Pulmonary artery endothelial cell (primary cell): ENCODE measurements at regions not wholly inside any gene's neighbourhood (a gene's known extent, or its start where the extent isn't known, plus 50 kb on each side); places are given as distances from the start of the nearest gene placed in this dataset.

Experiments used
- DNase-seq: peaks from one replicate; pipeline ENCODE4 v3.0.0-alpha.2; 2011; ENCODE audit warnings: low read depth, low spot score

DNA sequence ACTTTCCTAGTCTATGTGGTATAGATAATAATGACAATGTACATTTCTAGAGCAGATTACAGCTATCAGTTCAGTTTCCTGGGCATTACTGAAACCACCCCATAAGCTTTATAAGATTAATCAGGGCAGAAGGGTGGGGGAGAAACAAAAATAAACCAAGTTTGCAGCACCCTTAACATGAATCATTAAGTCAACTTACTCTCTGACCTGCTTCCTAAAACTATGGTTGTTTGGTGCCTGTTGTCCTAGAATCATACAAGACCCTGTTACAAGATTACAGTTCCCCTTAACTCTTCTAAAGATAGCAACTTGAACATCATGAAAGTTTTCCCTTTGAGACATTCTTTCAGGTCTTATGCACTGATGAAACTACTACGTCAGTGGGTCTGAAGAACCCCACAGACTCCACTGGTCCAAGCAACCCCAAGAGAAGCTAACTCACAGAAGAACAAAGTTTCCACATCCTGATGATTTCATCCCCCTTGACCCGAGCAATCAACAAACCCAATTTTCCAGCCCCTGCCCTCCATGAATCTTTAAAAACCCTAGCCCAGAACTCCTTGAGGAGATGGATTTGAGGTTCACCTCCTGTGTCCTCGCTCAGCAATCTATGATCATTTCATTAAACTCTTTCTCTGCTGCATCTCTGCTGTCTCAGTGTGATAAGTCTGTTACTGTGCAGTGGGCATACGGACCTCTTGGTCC lies 336.5 kb downstream of the FOXO1 start:
- DNase-seq, result no peak

DNA sequence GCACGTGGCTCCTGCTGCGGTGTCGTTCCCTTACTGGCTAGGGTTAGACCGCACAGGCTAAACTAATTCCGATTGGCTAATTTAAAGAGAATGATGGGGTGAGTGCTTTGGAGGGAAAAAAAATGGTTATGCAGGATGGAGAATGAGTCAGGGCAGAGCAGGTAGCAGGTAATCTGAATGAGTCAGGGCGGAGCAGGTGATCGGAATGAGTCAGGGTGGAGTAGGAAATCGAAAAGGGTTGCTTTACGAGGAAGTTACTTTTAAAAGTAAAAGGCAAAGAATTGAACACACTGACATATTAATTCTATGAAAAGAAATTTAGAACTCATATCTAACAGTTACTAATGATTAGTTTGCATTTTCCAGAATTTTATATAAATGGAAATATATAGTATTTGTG lies 335.5 kb downstream of the FOXO1 start:
- DNase-seq, result no peak

DNA sequence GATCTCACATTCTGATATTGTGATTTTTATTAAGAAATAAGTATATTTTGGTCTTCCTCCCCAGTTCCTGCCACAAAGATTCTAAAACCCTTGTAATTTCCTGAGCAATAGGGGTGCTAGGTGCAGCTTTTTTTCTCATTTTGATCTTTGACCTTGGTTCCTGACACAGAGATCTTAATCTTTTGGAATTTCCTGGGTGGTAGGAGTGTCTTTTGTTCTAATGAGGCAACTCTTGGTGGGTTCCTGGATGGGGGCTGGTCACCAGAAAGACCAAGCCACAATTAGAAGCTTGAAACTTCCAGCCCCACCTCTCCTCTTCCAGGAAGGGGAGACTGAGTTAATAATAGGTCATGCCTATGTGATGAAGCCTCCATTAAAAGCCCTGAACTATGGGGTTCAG lies 334.6 kb downstream of the FOXO1 start:
- DNase-seq, result no peak

DNA sequence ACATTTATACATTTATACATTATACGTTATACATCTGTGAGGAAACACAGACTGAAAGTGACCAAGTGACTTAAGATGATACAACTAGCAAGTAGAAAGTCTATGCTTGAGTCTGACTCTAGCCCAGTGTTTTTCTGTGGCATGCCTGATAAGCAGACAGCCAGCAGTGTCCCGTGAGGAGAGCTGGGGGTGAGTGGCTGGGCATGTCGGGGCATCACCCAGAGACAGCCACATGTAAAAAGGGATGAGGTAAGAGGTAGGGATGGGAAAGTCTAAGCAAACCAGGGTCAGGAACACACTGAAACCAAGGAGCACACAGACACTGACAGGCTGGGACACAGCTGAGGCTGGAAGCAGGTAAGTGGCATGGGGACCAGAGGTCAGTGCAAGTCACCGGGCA lies 333.2 kb downstream of the FOXO1 start:
- no peak for DNase-seq

DNA sequence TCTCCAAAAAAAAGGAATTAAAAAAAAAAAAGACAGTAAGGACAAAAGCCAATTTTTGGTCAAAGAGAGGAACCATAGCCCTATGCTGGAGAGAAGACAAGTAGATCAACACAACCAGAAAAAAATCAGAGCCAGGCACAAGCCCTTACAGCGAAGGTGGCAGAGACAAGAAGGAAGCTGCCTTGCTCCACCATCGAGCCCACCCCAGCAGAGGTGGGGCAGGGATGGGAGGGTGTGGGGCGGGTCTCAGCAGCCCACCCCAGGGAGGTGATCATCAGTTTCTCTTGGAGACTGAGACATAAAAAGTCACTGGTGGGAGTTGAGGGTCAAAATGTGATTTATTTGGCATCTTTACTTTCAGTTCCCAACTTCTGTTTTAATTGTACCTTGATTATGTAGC lies 332.4 kb downstream of the FOXO1 start:
- DNase-seq, result no peak

DNA sequence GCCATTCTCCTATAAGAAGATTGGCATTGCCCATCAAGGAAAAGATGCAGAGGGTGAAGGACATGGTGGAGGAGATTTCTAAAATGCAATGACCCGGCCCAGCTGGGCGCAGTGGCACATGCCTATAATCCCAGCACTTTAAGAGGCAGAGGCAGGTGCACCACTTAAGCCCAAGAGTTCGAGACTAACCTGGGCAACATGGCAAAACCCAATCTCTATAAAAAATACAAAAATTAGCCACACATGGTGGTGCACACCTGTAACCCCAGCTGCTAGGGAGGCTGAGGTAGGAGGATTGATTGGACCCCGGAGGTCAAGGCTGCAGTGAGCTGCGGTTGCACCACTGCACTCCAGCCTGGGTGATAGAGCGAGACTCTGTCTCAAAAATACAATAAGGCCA lies 331.8 kb downstream of the FOXO1 start:
- DNase-seq, result no peak

DNA sequence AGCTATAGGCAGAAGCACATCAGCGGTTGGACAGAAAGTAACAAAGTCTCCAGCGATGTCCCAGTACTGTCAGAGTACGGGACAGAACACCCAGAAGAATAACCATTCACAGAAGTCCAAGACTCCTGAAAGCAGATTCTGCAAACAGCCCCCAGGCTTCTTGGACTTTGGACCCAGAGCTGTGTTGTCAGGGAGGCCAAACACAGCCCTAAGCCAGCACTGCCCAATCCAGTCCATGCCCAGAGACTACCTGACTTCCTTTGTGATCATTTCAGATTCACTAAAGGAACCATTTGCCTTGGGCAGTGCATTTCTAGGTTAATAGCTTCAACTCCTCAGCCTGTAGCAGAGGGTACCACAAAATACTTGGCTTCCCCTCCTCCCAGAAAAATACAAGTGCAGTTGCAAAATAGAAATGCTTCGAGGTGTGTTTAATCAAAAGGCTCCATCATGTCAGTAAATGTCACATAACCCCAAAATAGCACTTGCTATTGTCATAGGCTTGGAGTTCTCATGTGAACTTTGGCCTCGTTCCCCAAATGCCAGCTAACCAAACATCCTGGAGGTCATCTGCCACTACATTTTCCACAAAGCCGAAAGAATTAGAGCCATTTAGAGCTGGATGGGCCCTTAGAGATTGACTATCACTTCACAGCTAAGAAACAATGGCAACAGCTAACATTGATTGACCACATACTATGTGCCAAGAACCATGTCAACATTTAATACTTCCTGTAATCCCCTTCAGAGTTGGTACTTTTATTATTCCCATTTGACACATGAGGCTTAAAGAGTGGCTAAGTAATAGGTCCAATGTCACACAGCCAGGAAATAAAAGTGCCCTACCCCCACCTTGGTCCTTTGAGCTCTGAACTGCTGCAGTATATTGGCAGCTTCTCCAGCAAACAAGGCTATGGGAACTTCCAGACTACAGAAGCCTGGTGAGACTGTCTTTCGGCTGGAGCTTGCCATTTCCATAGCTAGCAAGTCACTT lies 329.9 kb downstream of the FOXO1 start:
- no peak for DNase-seq

DNA sequence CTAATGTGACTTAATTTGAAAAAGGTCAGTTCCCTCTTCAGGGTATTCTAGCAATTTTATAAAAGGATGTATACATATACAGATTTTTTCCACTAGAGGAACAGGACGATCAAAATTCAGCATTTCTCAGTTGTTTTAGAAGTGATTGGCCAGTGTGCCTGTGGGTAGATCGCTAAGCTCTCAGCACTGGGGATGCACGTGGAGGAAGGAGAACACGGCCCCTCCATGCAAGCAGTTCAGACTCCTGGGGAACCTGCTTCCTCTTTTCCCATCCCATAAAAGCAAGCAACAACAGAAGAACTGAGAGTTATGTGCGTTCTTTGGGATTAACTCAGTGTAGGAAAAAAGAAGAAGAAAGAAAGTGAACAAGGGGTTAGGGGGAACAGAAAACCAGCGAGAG lies 328.8 kb downstream of the FOXO1 start:
- DNase-seq, result no peak

DNA sequence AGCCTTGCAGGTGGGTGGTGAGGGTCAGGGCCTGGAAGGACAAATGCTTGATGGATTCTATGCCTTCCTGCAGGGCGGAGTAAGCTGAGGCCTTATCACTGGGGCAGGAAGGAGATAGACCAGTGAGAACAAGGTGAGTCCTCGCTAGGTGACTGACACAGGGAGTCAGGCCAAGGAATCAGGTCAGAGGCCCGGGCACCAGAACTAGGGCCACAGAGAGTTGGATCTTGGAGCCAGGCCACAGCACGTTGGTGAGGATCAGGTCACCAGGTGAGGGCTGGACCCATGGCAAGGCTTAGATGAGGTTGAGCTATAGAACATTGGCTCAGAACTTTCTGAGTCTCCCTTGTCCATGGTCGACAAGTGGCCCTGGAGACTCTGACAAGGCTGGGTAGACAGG lies 328.2 kb downstream of the FOXO1 start:
- DNase-seq, result no peak

DNA sequence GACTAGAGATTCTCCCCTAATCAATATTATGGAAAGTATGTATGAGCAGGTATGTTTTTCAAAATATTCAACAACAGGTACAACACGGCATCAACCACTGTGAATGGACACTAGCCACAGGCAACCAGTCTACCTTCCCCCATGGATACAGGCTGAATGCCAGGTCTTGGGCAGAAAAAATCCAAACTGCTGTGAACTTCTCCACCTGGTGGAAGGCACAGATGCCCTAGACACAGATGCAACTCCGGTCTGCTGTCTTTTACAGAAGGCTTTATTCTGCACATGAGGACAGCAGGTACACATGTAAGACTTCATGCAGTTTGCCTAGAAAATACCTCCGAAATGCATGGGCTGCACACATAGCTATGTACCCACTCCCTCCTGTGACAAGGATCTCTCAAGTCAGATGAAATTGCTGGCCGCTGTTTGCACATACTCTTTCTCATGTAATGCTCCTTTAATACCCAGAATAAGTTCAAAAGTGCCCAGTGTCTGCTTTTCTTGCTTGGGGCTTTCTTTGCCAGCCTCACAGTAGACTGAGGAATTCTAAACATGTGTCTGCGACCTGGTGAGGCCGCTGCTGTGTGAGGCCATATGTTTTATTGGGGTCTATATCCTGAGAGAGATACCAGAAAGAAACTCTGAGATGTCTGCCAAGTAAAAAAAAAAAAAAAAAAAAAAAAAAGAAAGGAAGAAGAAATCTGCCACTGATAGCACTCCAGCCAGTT lies 325.9 kb downstream of the FOXO1 start:
- no peak for DNase-seq

DNA sequence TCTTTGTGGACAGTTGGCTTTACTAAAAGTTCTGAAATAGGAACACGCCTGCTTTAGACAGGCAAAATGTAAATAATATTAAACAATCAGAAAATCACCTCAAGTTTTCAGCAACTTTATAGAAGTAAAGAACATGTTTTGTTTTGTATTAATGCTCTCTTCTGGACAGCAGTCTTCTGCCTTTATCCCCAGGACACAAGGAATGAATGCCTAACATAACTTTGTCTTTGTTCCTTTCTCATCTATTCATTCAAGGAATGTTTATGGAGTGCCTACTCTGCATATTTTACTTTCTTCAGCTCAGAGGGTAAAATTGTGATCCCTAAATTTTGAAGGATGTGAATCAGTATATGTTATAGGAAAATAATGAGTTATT lies 325.4 kb downstream of the FOXO1 start:
- no peak for DNase-seq

DNA sequence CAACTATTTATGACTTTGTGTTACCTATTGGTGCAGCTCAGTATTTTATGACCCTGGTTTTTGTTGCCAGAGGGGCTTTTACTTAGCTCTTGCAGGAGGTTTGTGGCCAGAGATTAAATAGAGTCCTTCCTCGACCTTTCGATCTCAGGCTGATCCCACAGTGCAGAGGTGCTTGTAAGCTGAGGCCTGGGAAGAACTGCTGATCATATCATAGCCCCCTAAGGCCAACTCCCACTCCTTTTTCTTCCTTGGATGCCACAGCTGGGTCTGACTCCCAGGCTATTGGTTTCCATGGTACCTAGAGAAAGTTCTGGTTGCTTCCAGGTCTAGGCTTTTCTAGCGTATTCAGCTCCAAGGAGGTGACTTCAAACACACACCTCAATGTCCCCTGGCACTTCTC lies 324.9 kb downstream of the FOXO1 start:
- DNase-seq, result no peak

DNA sequence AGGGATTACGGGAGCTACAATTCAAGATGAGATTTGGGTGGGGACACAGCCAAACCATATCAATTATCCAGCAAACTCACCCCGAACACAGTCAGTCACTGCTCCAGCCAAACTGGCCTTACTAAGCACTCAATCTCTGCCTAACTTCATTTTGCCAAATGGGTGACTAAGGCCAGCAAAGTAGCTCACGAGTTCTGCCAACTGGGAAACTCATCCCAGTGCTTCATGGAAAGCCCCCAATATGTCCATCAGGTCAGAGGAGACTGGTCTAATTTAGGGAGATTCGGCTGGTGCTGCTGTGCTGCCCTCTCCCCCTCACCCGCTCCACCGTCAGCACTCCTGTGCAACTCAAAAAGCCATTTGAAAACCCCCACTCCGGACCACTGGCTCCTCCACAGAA lies 324.0 kb downstream of the FOXO1 start:
- DNase-seq, result no peak

DNA sequence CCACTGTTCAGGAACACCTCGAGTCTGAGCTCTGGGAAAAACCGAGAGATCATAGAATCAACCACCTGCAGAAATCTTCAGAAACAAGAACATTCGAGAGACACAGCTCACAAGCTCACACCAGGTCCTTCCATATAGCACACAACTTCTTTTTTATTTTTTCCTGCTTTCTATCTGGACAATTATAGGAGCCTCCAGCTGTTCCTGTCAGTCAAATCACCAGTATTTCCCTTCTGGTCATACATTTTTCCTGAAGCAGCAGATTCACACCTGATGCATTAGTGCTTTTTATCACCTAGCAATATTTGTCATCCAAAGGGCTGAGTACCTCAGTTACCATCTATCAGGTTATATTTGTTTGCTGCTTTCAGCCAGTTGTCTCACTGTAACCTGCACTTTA lies 323.5 kb downstream of the FOXO1 start:
- no peak for DNase-seq

DNA sequence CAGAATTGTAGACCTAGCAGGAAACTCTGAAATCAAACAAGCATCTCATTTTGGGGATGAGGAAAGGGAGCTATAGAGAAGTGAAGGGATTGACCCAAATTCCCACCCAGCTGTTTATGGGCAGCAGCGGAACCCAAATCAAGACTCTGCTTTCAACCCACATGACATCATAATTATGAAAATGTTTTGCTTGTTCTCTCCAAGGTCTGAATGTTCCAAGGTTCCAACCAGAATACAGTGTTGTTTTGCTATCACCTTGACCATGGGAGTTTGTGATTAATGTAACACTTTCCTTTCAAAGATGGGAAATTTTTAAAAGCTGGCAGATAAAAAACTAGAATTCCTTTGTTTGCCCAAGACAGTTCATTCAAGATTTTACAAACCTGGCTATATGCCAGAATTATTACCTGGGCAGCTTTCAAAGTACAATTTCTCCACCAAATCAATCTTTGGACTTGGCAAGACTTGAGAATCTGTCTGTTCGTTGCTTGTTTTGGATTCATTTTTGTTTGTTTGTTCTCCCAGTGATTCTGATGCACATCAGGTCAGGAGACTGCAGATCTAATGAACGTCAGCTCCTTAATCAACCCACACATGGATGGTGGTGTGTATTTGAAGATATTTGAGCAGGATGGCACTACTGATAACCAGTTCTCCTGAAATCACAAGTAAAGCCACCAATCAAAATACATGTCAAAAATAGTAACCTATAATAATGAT lies 322.7 kb downstream of the FOXO1 start:
- DNase-seq, result no peak

DNA sequence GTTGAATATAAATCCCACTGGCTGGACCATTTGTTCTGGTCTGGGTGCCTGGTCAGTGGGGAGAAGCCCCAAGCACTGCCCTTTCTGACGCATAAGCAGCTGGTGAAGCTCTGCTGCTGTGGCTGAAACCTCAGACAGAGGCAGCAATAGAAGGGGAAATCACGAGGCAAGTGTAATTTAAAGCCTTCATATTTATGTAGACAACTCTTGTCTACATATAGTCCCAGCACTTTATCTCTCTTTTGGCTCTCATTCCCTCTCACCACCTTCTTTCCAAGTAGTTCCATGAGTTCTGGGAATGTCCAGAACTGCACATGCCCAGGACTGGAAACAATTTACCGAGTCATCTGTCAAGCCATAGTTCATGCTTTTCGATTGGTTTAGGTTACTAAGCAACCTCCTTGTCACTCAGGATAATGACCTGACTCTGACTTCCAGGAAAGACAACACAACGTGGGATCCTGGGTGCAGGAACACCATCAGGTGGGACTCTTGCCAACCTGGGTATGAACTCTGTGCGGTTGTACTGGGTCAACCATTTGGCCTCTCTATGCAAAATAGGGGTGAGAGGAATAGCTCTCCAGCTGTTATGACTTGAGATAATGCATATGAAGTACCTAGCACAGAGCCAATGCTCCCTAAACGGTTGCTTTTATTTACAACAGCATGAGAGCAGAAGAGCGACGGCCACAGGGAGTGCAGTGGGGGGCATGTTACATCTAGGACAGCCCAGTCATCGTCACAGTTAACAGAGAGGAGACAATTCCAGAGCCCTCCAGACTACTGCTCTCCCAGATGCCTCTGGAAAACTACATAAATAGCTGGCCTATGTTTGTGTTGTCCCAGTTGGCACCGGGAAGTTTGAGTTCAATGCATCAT lies 321.9 kb downstream of the FOXO1 start:
- DNase-seq, result no peak

DNA sequence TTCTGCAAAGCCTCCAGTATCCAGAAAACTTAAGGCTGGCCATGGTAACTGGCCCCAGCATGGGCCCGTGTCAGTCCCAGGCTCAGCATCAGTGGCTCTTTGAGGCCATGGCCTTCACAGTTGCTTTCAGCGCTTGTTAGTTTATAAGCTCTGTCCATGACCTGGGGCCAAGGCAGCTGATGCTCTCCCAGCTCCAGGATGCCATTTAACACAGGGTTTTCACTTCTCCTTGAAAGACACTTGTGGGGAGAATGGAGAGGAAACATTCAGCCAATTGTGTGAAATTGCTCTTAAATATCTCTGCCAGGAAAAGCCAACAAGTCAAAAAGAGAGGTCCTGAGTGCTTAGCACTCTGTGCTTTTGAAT lies 321.3 kb downstream of the FOXO1 start:
- DNase-seq, result no peak

DNA sequence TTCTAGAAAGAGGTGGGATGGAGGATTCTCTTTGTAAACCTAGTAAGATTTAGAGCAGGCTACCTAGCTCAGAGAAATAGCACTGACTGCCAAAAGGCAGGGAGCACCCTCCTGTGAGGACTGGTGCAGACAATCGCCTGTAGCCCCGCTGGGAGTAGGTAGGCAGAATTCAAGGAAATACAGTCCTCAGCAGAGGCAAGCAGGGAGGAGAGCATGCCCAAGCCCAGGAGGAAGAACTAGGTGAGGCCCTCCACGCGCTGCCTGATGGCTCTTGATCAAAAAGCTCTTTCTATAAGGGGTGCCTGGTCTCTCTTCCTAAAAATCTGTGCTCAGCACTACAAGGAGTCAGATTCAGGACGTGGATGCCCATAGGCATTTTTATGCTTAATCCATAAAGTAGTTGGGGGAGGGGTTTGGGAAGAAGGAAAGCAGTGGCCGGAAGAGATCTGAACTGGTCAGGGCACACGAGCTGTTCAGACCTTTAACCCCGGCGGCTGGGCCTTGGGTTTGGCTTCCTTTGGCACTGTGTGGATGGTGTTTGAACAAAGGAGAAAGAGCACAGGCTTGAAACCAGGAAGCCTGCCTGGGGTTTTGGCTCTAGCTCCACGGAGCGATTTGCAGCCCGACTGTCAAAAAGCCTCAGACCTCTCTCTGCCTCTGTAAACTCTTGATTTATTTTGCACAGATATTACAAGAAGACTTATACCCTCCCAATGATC lies 320.6 kb downstream of the FOXO1 start:
- peak; percentile 55 for DNase-seq

DNA sequence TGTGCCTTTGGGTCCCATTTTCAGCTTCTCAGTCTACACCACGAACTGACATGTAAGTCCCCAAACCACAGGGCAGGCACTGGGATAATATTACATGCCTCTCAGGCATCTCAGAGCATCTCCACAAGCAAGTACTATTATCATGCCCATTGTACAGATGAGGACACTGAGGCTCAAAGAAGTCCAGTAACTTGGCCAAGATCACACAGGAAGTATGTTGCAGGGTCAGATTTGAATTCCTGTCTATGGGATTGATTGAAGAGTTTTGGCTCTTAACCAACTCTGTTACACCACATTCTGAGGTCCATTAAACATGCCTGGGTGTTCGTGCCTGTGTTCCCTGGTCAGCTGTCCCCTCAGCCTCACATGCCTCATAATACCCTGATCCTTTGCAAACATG lies 319.8 kb downstream of the FOXO1 start:
- DNase-seq, result no peak

DNA sequence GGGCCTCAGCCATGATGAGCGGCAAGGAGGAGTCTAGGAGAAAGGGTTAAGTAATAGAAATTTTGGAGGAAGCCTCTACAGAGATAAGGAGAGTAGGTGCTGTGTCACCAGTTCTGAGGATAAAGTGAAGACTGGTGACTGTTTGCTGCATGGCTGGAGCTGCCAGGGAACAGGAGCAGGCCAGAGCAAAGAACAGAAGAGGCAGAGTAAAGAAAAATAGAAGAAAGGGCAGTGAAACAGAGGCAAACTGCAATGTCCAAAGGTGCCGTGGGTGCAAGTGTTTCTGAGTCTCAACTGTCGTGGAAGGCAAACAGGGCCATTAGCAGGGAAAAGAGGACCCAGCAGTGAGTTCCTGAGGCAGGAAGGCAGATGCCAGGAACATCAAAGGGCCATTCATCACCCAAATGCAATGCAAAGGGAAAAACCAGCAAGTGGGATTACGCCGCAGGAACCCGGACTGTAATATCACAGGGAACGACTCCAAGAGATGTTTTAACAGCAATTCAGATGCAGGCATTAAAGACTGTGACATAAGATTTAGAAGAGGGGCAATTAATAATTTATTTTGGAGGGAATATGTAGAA lies 318.3 kb downstream of the FOXO1 start:
- no peak for DNase-seq
